MCF 10A (cell line): ENCODE measurements at regions not wholly inside any gene's neighbourhood (a gene's known extent, or its start where the extent isn't known, plus 50 kb on each side); places are given as distances from the start of the nearest gene placed in this dataset.

ENCODE experiments used
- BruUV-seq: library from RNA; stranded (reverse); fragments of 400-500 nt; replicated peaks from 2 replicates; lab custom pipeline; 2021; lab: Mats Ljungman, UMichigan
- CTCF ChIA-PET: fragments of 300-600 bp; sonication (Branson Sonifier 250); formaldehyde crosslinking; extraction: SDS; loops from one replicate; lab custom pipeline; 2021; ENCODE audit warnings: antibody characterized with exemption, inconsistent platforms; lab: Yijun Ruan, JAX
- POLR2A ChIA-PET: fragments of 300-600, 350-650 bp; sonication (Branson Sonifier 250); formaldehyde crosslinking; extraction: SDS; loops from one replicate; lab custom pipeline; 2020; ENCODE audit warnings: antibody characterized with exemption, inconsistent platforms; lab: Yijun Ruan, JAX
- DNase-seq: peaks from one replicate; pipeline ENCODE4 v3.0.0-alpha.2; 2018; ENCODE audit not compliant: unreplicated experiment
- H3K27ac Mint-ChIP-seq: one replicate; pipeline ENCODE4 v1.8.0; 2022; ENCODE audit warnings: mild to moderate bottlenecking, low read depth, mixed read lengths; ENCODE audit not compliant: unreplicated experiment
- H3K27me3 Mint-ChIP-seq: one replicate; pipeline ENCODE4 v1.8.0; 2022; ENCODE audit warnings: mixed read lengths; ENCODE audit not compliant: insufficient read depth, unreplicated experiment
- H3K36me3 Mint-ChIP-seq: one replicate; pipeline ENCODE4 v1.8.0; 2022; ENCODE audit warnings: mild to moderate bottlenecking, moderate library complexity, mixed read lengths; ENCODE audit not compliant: insufficient read depth, unreplicated experiment
- H3K4me1 Mint-ChIP-seq: one replicate; pipeline ENCODE4 v1.8.0; 2022; ENCODE audit warnings: mixed read lengths; ENCODE audit not compliant: insufficient read depth, unreplicated experiment
- H3K4me3 Mint-ChIP-seq: one replicate; pipeline ENCODE4 v1.8.0; 2022; ENCODE audit warnings: mild to moderate bottlenecking, moderate library complexity, mixed read lengths; ENCODE audit not compliant: unreplicated experiment
- H3K9me3 Mint-ChIP-seq: one replicate; pipeline ENCODE4 v1.8.0; 2022; ENCODE audit warnings: mixed read lengths; ENCODE audit not compliant: unreplicated experiment
- CTCF ChIP-seq: fragments of 200-600 bp; IDR thresholded peaks from one replicate; pipeline ENCODE4 v1.8.0; 2022; ENCODE audit warnings: antibody characterized with exemption, mild to moderate bottlenecking; ENCODE audit not compliant: unreplicated experiment
- intact Hi-C: fragments of 100-400 bp; cut with micrococcal nuclease; formaldehyde crosslinking; loops from 2 replicates; pipeline ENCODE4 v1.14.1; 2022

GRCh38 chr21:17059936-17060335 is 452.9 kb upstream of the CXADR start:
- Mint-ChIP-seq H3K27me3 (no peaks in the 10 kb centered on the region), H3K4me1 (no peaks in the 10 kb centered on the region), H3K36me3 (no peaks in the 10 kb centered on the region), H3K4me3 (no peak overlapping the region), H3K27ac (no peak overlapping the region), H3K9me3 (no peaks in the 10 kb centered on the region)
- DNase-seq = no peak
- no TSS peak for BruUV-seq
- ChIA-PET POLR2A (no interaction called here), CTCF (interaction anchor here (1.1 to 1.4 kb wide), 2 partner anchors 9 to 347 kb away, joined by 3 to 4 read pairs; no protein-coding TSS in a partner anchor)
- TF ChIP-seq CTCF = no peak
- intact Hi-C loops = no loop called here

GRCh38 chr21:17066006-17066405 is 446.8 kb upstream of the CXADR start:
- no peaks in the 10 kb centered on the region for H3K27me3 Mint-ChIP-seq
- ChIA-PET POLR2A (no interaction called here), CTCF (interaction anchor here (0.6 kb wide), 1 partner anchor 461 kb away, joined by 5 read pairs; no protein-coding TSS in a partner anchor)
- no peaks in the 10 kb centered on the region for H3K9me3 Mint-ChIP-seq
- no TSS peak for BruUV-seq
- no peak overlapping the region for H3K27ac Mint-ChIP-seq
- H3K36me3 Mint-ChIP-seq = no peaks in the 10 kb centered on the region
- intact Hi-C loops = no loop called here
- H3K4me1 Mint-ChIP-seq = no peaks in the 10 kb centered on the region
- H3K4me3 Mint-ChIP-seq = no peak overlapping the region
- no peak for DNase-seq
- TF ChIP-seq CTCF = no peak

- TF ChIP-seq CTCF = no peak
- ChIA-PET CTCF (interaction anchor here (0.5 kb wide), 1 partner anchor 23 kb away, joined by 3 read pairs; no protein-coding TSS in a partner anchor), POLR2A (no interaction called here)
- no peak overlapping the region for H3K27ac Mint-ChIP-seq
- H3K4me3 Mint-ChIP-seq = no peak overlapping the region
- no peaks in the 10 kb centered on the region for H3K36me3 Mint-ChIP-seq
- no TSS peak for BruUV-seq
- no peak for DNase-seq
- intact Hi-C loops = no loop called here
- H3K4me1 Mint-ChIP-seq = no peaks in the 10 kb centered on the region
- H3K27me3 Mint-ChIP-seq = no peaks in the 10 kb centered on the region
- H3K9me3 Mint-ChIP-seq = no peaks in the 10 kb centered on the region
These were observed 441.8 kb upstream of the CXADR start for GRCh38 chr21:17071093-17071492.

- POLR2A ChIA-PET = no interaction called here
- Mint-ChIP-seq H3K36me3 (no peaks in the 10 kb centered on the region), H3K27ac (no peak overlapping the region), H3K4me1 (no peaks in the 10 kb centered on the region), H3K27me3 (no peaks in the 10 kb centered on the region), H3K9me3 (no peaks in the 10 kb centered on the region), H3K4me3 (no peak overlapping the region)
- CTCF ChIA-PET = no interaction called here
- no TSS peak for BruUV-seq
- no peak for TF ChIP-seq CTCF
- DNase-seq = no peak
- intact Hi-C loops = no loop called here
These were observed 431.6 kb upstream of the CXADR start for GRCh38 chr21:17081193-17081592.
